HCT116 (cell line): ENCODE measurements at regions not wholly inside any gene's neighbourhood (a gene's known extent, or its start where the extent isn't known, plus 50 kb on each side); places are given as distances from the start of the nearest gene placed in this dataset.

Experiments used
- ATAC-seq: fragments of 200-7000 bp; cut with Tn5 transposase; 2 replicates; pipeline ENCODE4 v1.9.1; 2020; ENCODE audit warnings: mild to moderate bottlenecking, moderate library complexity
- BruUV-seq: library from RNA; stranded (reverse); fragments of 400-500 nt; replicated peaks from 2 replicates; lab custom pipeline; 2021; lab: Mats Ljungman, UMichigan
- CTCF ChIA-PET: fragments of 300-600 bp; sonication (Branson Sonifier 250); formaldehyde crosslinking; loops from one replicate; lab custom pipeline; 2021; ENCODE audit warnings: antibody characterized with exemption; lab: Charles Lee
- POLR2A ChIA-PET: fragments of 300-600, 350-600 bp; sonication (Branson Sonifier 250); formaldehyde crosslinking; loops from one replicate; lab custom pipeline; 2021; ENCODE audit warnings: antibody characterized with exemption; lab: Charles Lee
- RAD21 ChIA-PET, 2 experiments: fragments of 300-600 bp; sonication (Branson Sonifier 250); formaldehyde crosslinking; loops; one replicate each; lab custom pipeline; 2023; ENCODE audit warnings: low total read pairs in 2 of 2; ENCODE audit not compliant: uncharacterized antibody in 2 of 2, unreplicated experiment in 2 of 2, low non-redundant PET in 1 of 2; lab: Charles Lee
- DNase-seq: peaks from one replicate; pipeline ENCODE4 v3.0.0-alpha.2; 2010; ENCODE audit warnings: low read depth, low spot score
- H2AFZ ChIP-seq: fragments of 200-600 bp; shearing (Covaris generic), sonication (generic); 2 replicates; pipeline ENCODE4 v1.6.1; 2017; ENCODE audit warnings: low read depth, mixed run types, mixed read lengths, antibody characterized with exemption, low read length; ENCODE audit not compliant: poor library complexity, severe bottlenecking
- H3K27ac ChIP-seq: 2 replicates; pipeline ENCODE4 v1.5.1; 2012; ENCODE audit warnings: low read depth, low read length
- H3K27me3 ChIP-seq: fragments of 200-600 bp; sonication (generic); 2 replicates; pipeline ENCODE4 v1.6.1; 2016; ENCODE audit warnings: mixed run types, low read length, mixed read lengths; ENCODE audit not compliant: insufficient read depth
- H3K36me3 ChIP-seq, 2 experiments: fragments of 200-500 bp in 1 of 2; fragments of 200-600 bp in 1 of 2; sonication (Bioruptor generic) in 1 of 2; sonication (generic) in 1 of 2; 2 replicates each; pipeline versions ENCODE4 v1.5.1 to v1.6.1; 2014 to 2016; ENCODE audit warnings: low read length in 2 of 2, inconsistent platforms in 1 of 2, mixed read lengths in 1 of 2, mixed run types in 1 of 2; ENCODE audit not compliant: insufficient read depth in 2 of 2, control insufficient read depth in 1 of 2
- H3K4me1 ChIP-seq, 2 experiments: fragments of 200-600 bp in 1 of 2; sonication (generic) in 1 of 2; 2 replicates each; pipeline versions ENCODE4 v1.5.1 to v1.6.1; 2012 to 2017; ENCODE audit warnings: low read length in 2 of 2, inconsistent platforms in 1 of 2, mild to moderate bottlenecking in 1 of 2, mixed read lengths in 1 of 2, mixed run types in 1 of 2, moderate library complexity in 1 of 2; ENCODE audit not compliant: insufficient read depth in 2 of 2, control insufficient read depth in 1 of 2
- H3K4me2 ChIP-seq: fragments of 200-600 bp; sonication (generic); 2 replicates; pipeline ENCODE4 v1.6.1; 2017; ENCODE audit warnings: mixed run types, low read length, mixed read lengths
- H3K4me3 ChIP-seq, 2 experiments: fragments of 200-600 bp in 1 of 2; sonication (generic) in 1 of 2; replicated peaks in 1 of 2; 2 replicates each; pipeline ENCODE4 v1.5.1; 2011 to 2016; ENCODE audit warnings: low read length in 2 of 2, control low read depth in 1 of 2, low read depth in 1 of 2, mild to moderate bottlenecking in 1 of 2, mixed read lengths in 1 of 2, mixed run types in 1 of 2
- H3K79me2 ChIP-seq: fragments of 200-600 bp; sonication (generic); 2 replicates; pipeline ENCODE4 v1.6.1; 2017; ENCODE audit warnings: mild to moderate bottlenecking, mixed run types, low read length, moderate library complexity, mixed read lengths; ENCODE audit not compliant: insufficient read depth
- H3K9ac ChIP-seq: fragments of 200-600 bp; sonication (generic); 2 replicates; pipeline ENCODE4 v1.6.1; 2016; ENCODE audit warnings: low read length, mixed read lengths
- H3K9me2 ChIP-seq: fragments of 200-600 bp; sonication (generic), shearing (Covaris generic); 2 replicates; pipeline ENCODE4 v1.6.1; 2017; ENCODE audit warnings: mixed run types, mild to moderate bottlenecking, moderate library complexity; ENCODE audit not compliant: insufficient read depth
- H3K9me3 ChIP-seq, 2 experiments: fragments of 200-500 bp in 1 of 2; fragments of 200-600 bp in 1 of 2; sonication (Bioruptor generic) in 1 of 2; sonication (generic) in 1 of 2; 2 replicates each; pipeline ENCODE4 v1.6.1; 2014 to 2017; ENCODE audit warnings: low read length in 2 of 2, mixed read lengths in 2 of 2, inconsistent platforms in 1 of 2, low read depth in 1 of 2, mild to moderate bottlenecking in 1 of 2, mixed run types in 1 of 2, moderate library complexity in 1 of 2; ENCODE audit not compliant: control insufficient read depth in 1 of 2, insufficient read depth in 1 of 2
- H4K20me1 ChIP-seq: fragments of 200-600 bp; sonication (generic), shearing (Covaris generic); 2 replicates; pipeline ENCODE4 v1.6.1; 2017; ENCODE audit warnings: mixed run types, mild to moderate bottlenecking, moderate library complexity; ENCODE audit not compliant: insufficient read depth
- CBX3 ChIP-seq: IDR thresholded peaks from 2 replicates; pipeline ENCODE4 v1.6.1; 2012; ENCODE audit warnings: low read depth
- EGR1 ChIP-seq: IDR thresholded peaks from 2 replicates; pipeline ENCODE4 v1.6.1; 2012; ENCODE audit warnings: low read depth
- EZH2 ChIP-seq: fragments of 200-600 bp; sonication (generic); IDR thresholded peaks from 2 replicates; pipeline ENCODE4 v1.6.1; 2017; ENCODE audit warnings: antibody characterized with exemption, mixed run types
- EZH2phosphoT487 ChIP-seq: fragments of 200-600 bp; IDR thresholded peaks from 2 replicates; pipeline ENCODE4 v1.6.1; 2018; ENCODE audit warnings: antibody characterized with exemption, borderline replicate concordance
- FOSL1 ChIP-seq: IDR thresholded peaks from 2 replicates; pipeline ENCODE4 v1.6.1; 2012; ENCODE audit warnings: low read depth
- JUND ChIP-seq: IDR thresholded peaks from 2 replicates; pipeline ENCODE4 v1.6.1; 2012
- POLR2AphosphoS5 ChIP-seq: IDR thresholded peaks from 2 replicates; pipeline ENCODE4 v1.6.1; 2011; ENCODE audit warnings: mild to moderate bottlenecking, low read depth, low read length, moderate library complexity
- SIN3A ChIP-seq: IDR thresholded peaks from 2 replicates; pipeline ENCODE4 v1.6.1; 2012; ENCODE audit warnings: low read depth
- SP1 ChIP-seq: IDR thresholded peaks from 2 replicates; pipeline ENCODE4 v1.6.1; 2012; ENCODE audit warnings: low read depth
- ZFX ChIP-seq: fragments of 450-650 bp; IDR thresholded peaks from 2 replicates; pipeline ENCODE4 v1.6.1; 2017
- intact Hi-C: fragments of 100-400 bp; cut with micrococcal nuclease; formaldehyde crosslinking; loops from 2 replicates; pipeline ENCODE4 v1.10.0; 2022

GRCh38 chr4:104743215-104743653 is 248.5 kb upstream of the CXXC4 start:
- Histone ChIP-seq H3K36me3 (no peaks in the 10 kb centered on the region), H3K4me2 (no peak overlapping the region), H3K79me2 (no peaks in the 10 kb centered on the region), H3K4me1 (peaks cover 0 to 12% of the 10 kb centered on the region in 2 experiments; a peak in 2 of 4 replicates), H3K27me3 (no peaks in the 10 kb centered on the region), H4K20me1 (no peaks in the 10 kb centered on the region), H3K9me2 (no peaks in the 10 kb centered on the region), H2AFZ (no peak overlapping the region), H3K4me3 (no peak overlapping the region), H3K9me3 (no peaks in the 10 kb centered on the region), H3K9ac (no peak overlapping the region), H3K27ac (no peak overlapping the region)
- ATAC-seq (no peak), DNase-seq (no peak)
- no TSS peak for BruUV-seq
- no peak for TF ChIP-seq EZH2phosphoT487
- no peak for TF ChIP-seq EZH2
- TF ChIP-seq FOSL1 = no peak
- no peak for TF ChIP-seq POLR2AphosphoS5
- no peak for TF ChIP-seq JUND
- TF ChIP-seq EGR1 = no peak
- no peak for TF ChIP-seq ZFX
- TF ChIP-seq CBX3 = no peak
- ChIA-PET CTCF (no interaction called here), RAD21 (no interaction called here), POLR2A (no interaction called here)
- intact Hi-C loops = no loop called here

GRCh38 chr4:104747635-104748034 is 252.9 kb upstream of the CXXC4 start:
- DNase-seq = peak; percentile 34
- intact Hi-C loops = no loop called here
- peaks cover 3 to 18% of the 10 kb centered on the region in 2 experiments; a peak in 3 of 4 replicates for H3K4me1 ChIP-seq
- no peaks in the 10 kb centered on the region for H3K27me3 ChIP-seq
- no peaks in the 10 kb centered on the region for H3K36me3 ChIP-seq
- no peaks in the 10 kb centered on the region for H3K9me3 ChIP-seq
- no peaks in the 10 kb centered on the region for H3K79me2 ChIP-seq
- no peak overlapping the region for H3K9ac ChIP-seq
- ChIA-PET POLR2A (no interaction called here), RAD21 (no interaction called here), CTCF (no interaction called here)
- no peak overlapping the region for H3K27ac ChIP-seq
- no peak overlapping the region for H3K4me3 ChIP-seq
- H3K9me2 ChIP-seq = no peaks in the 10 kb centered on the region
- H2AFZ ChIP-seq = peak overlapping the region; percentile 62
- BruUV-seq = no TSS peak
- ATAC-seq = peak; percentile 69
- H3K4me2 ChIP-seq = peak overlapping the region; percentile 39
- H4K20me1 ChIP-seq = no peaks in the 10 kb centered on the region
- TF ChIP-seq FOSL1 = peak; percentile 67
- no peak for TF ChIP-seq SIN3A
- peak; percentile 52 for TF ChIP-seq JUND
- peak; percentile 39 for TF ChIP-seq SP1
